Cardiac fibroblast (primary cell): ENCODE measurements at regions not wholly inside any gene's neighbourhood (a gene's known extent, or its start where the extent isn't known, plus 50 kb on each side); places are given as distances from the start of the nearest gene placed in this dataset.
A peak's percentile ranks its signal among the peaks of the same experiment; 100 is the strongest.

Source experiments
- DNase-seq, 2 donors: peaks; one replicate each; pipeline versions ENCODE4 v3.0.0 to v3.0.0-alpha.2; 2010; ENCODE audit warnings: low read depth in 2 of 2
- H3K4me3 ChIP-seq, 2 donors: replicated peaks in 1 of 2; 1 replicate in 1 of 2; 2 replicates in 1 of 2; pipeline ENCODE4 v1.5.1; 2011; ENCODE audit warnings: low read depth in 2 of 2, low read length in 2 of 2, mild to moderate bottlenecking in 2 of 2, moderate library complexity in 1 of 2
- CTCF ChIP-seq: IDR thresholded peaks from one replicate; pipeline ENCODE4 v1.5.1; 2011; ENCODE audit warnings: low read depth, mild to moderate bottlenecking, low read length, inconsistent platforms

- H3K4me3 ChIP-seq, result no peak overlapping the region
- DNase-seq, result peak; percentile 93 to 98
These were observed 260.3 kb upstream of the TPM1 start for GRCh38 chr15:62782071-62782841.

GRCh38 chr15:62782896-62783295 is 259.7 kb upstream of the TPM1 start:
- DNase-seq, result peak in 1 of 2 donors; percentile 5

More at GRCh38 chr15:62782071-62782841, 260.3 kb upstream of the TPM1 start:
- TF ChIP-seq CTCF, result peak; percentile 70

GRCh38 chr15:62783303-62783957 is 259.1 kb upstream of the TPM1 start:
- peak; percentile 66 to 93 for DNase-seq
- no peak overlapping the region for H3K4me3 ChIP-seq
- no peak for TF ChIP-seq CTCF

More at GRCh38 chr15:62782896-62783295, 259.7 kb upstream of the TPM1 start:
- TF ChIP-seq CTCF, result no peak
- H3K4me3 ChIP-seq, result no peak overlapping the region

- H3K4me3 ChIP-seq, result no peak overlapping the region
- TF ChIP-seq CTCF, result no peak
- no peak for DNase-seq
These were observed 256.4 kb upstream of the TPM1 start for GRCh38 chr15:62785881-62786828.

- no peak for DNase-seq
- no peak overlapping the region for H3K4me3 ChIP-seq
- TF ChIP-seq CTCF, result no peak
These were observed 255.1 kb upstream of the TPM1 start for GRCh38 chr15:62787401-62787800.

GRCh38 chr15:62788224-62788623 is 254.3 kb upstream of the TPM1 start:
- H3K4me3 ChIP-seq, result no peak overlapping the region
- no peak for TF ChIP-seq CTCF
- no peak for DNase-seq
